Neural progenitor cell (in vitro differentiated cells): ENCODE measurements at regions not wholly inside any gene's neighbourhood (a gene's known extent, or its start where the extent isn't known, plus 50 kb on each side); places are given as distances from the start of the nearest gene placed in this dataset.

ENCODE experiments used
- DNase-seq: peaks from one replicate; pipeline ENCODE4 v3.0.0-alpha.2; 2016; ENCODE audit warnings: low spot score
- H2AFZ ChIP-seq: fragments of 200-600 bp; sonication (generic); replicated peaks from 2 replicates; pipeline ENCODE4 v1.6.1; 2016; ENCODE audit warnings: antibody characterized with exemption
- H3F3A ChIP-seq: fragments of 200-600 bp; sonication (generic); 2 replicates; pipeline ENCODE4 v1.6.1; 2016; ENCODE audit warnings: antibody characterized with exemption, low read depth
- H3K27ac ChIP-seq: fragments of 200-600 bp; sonication (generic); 2 replicates; pipeline ENCODE4 v1.5.1; 2016; ENCODE audit warnings: mild to moderate bottlenecking
- H3K27me3 ChIP-seq: fragments of 200-600 bp; sonication (generic); 2 replicates; pipeline ENCODE4 v1.6.1; 2016; ENCODE audit warnings: mild to moderate bottlenecking, moderate library complexity
- H3K36me3 ChIP-seq: fragments of 200-600 bp; sonication (generic); 2 replicates; pipeline ENCODE4 v1.5.1; 2016
- H3K4me1 ChIP-seq: fragments of 200-600 bp; sonication (generic); 2 replicates; pipeline ENCODE4 v1.6.1; 2016; ENCODE audit warnings: mixed run types
- H3K4me2 ChIP-seq: fragments of 200-600 bp; sonication (generic); 2 replicates; pipeline ENCODE4 v1.6.1; 2016
- H3K4me3 ChIP-seq: fragments of 200-600 bp; sonication (generic); 2 replicates; pipeline ENCODE4 v1.5.1; 2016
- H3K79me2 ChIP-seq: fragments of 200-600 bp; sonication (generic); 2 replicates; pipeline ENCODE4 v1.6.1; 2016; ENCODE audit warnings: low read depth
- H3K9ac ChIP-seq: fragments of 200-600 bp; sonication (generic); 2 replicates; pipeline ENCODE4 v1.6.1; 2016
- H3K9me3 ChIP-seq: fragments of 200-600 bp; sonication (generic); 2 replicates; pipeline ENCODE4 v1.5.1; 2016; ENCODE audit warnings: low read depth
- H4K20me1 ChIP-seq: fragments of 200-600 bp; sonication (generic); 2 replicates; pipeline ENCODE4 v1.6.1; 2016; ENCODE audit warnings: low read depth
- H3K27ac Mint-ChIP-seq: 3 replicates; pipeline ENCODE4 v1.8.0; 2021; ENCODE audit warnings: mixed read lengths
- H3K27me3 Mint-ChIP-seq: 2 replicates; pipeline ENCODE4 v1.8.0; 2022; ENCODE audit warnings: low read depth, mild to moderate bottlenecking, inconsistent platforms, moderate library complexity, mixed read lengths; ENCODE audit not compliant: insufficient read depth
- H3K36me3 Mint-ChIP-seq: 3 replicates; pipeline ENCODE4 v1.8.0; 2021; ENCODE audit warnings: mixed read lengths
- H3K4me1 Mint-ChIP-seq: 3 replicates; pipeline ENCODE4 v1.8.0; 2021; ENCODE audit warnings: mixed read lengths
- H3K4me3 Mint-ChIP-seq: 3 replicates; pipeline ENCODE4 v1.8.0; 2021; ENCODE audit warnings: mild to moderate bottlenecking, moderate library complexity, mixed read lengths
- H3K9me3 Mint-ChIP-seq: 3 replicates; pipeline ENCODE4 v1.8.0; 2020; ENCODE audit warnings: mixed read lengths
- EZH2 ChIP-seq: fragments of 200-600 bp; sonication (generic); IDR thresholded peaks from 2 replicates; pipeline ENCODE4 v1.6.1; 2017; ENCODE audit warnings: antibody characterized with exemption, mild to moderate bottlenecking, moderate library complexity
- EZH2phosphoT487 ChIP-seq: fragments of 200-600 bp; sonication (generic); IDR thresholded peaks from 2 replicates; pipeline ENCODE4 v1.6.1; 2017; ENCODE audit warnings: antibody characterized with exemption
- TF ChIP-seq, protein P1 (sequence below): fragments of 200-600 bp; sonication (generic); IDR thresholded peaks from 2 replicates; pipeline ENCODE4 v1.5.1; 2017; ENCODE audit warnings: antibody characterized with exemption, mild to moderate bottlenecking

- Histone ChIP-seq H3K4me1 (no peaks in the 10 kb centered on the region), H4K20me1 (no peaks in the 10 kb centered on the region), H3K27me3 (no peaks in the 10 kb centered on the region), H3K9ac (no peak overlapping the region), H3K36me3 (no peaks in the 10 kb centered on the region), H3K27ac (no peak overlapping the region), H3K4me2 (no peak overlapping the region), H3K79me2 (no peaks in the 10 kb centered on the region), H3K4me3 (no peak overlapping the region), H3F3A (no peaks in the 10 kb centered on the region), H2AFZ (no peak overlapping the region), H3K9me3 (no peaks in the 10 kb centered on the region)
- no peaks in the 10 kb centered on the region for H3K27me3 Mint-ChIP-seq
- DNase-seq = no peak
- H3K4me1 Mint-ChIP-seq = no peaks in the 10 kb centered on the region
- TF ChIP-seq, protein P1, sequence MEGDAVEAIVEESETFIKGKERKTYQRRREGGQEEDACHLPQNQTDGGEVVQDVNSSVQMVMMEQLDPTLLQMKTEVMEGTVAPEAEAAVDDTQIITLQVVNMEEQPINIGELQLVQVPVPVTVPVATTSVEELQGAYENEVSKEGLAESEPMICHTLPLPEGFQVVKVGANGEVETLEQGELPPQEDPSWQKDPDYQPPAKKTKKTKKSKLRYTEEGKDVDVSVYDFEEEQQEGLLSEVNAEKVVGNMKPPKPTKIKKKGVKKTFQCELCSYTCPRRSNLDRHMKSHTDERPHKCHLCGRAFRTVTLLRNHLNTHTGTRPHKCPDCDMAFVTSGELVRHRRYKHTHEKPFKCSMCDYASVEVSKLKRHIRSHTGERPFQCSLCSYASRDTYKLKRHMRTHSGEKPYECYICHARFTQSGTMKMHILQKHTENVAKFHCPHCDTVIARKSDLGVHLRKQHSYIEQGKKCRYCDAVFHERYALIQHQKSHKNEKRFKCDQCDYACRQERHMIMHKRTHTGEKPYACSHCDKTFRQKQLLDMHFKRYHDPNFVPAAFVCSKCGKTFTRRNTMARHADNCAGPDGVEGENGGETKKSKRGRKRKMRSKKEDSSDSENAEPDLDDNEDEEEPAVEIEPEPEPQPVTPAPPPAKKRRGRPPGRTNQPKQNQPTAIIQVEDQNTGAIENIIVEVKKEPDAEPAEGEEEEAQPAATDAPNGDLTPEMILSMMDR = no peak
- TF ChIP-seq EZH2 (no peak), EZH2phosphoT487 (no peak)
- no peaks in the 10 kb centered on the region for H3K9me3 Mint-ChIP-seq
- no peak overlapping the region for H3K27ac Mint-ChIP-seq
- no peak overlapping the region for H3K4me3 Mint-ChIP-seq
- H3K36me3 Mint-ChIP-seq = no peaks in the 10 kb centered on the region
Measured at GRCh38 chr2:18898271-18898670, 308.9 kb upstream of the NT5C1B start.

DNA sequence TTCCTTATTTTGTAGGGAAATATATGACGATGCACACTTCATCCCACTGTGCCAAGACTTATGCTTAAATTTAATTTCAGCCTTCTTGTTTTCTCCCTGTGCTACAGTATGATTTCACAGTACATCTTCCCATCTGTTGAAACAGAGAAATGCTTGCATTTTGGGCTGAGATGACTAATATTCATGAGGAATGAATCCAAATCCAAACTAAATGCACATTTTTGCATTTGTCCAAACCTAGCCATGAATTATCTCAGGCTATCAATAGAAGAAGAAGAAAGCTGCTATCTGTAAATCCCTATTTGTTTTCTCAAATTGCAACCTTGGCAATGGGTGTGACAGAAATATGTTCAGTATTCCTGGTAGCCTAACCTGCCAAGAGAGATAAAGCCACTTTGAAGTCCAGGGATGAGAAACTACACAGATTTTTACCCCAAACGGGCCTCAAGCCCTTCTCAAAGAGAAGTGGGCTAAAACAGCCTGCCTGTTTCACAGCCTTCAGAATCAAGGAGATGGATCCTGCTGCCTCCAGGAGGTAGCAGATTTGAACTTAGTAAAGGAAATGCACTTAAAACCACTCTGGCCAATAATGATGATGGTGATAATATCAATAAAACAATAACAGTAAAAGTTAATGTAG is 306.9 kb upstream of the NT5C1B start:
- Histone ChIP-seq H3K27ac (no peak overlapping the region), H3K4me1 (no peaks in the 10 kb centered on the region), H4K20me1 (no peaks in the 10 kb centered on the region), H3K27me3 (no peaks in the 10 kb centered on the region), H3K4me3 (no peak overlapping the region), H2AFZ (no peak overlapping the region), H3K9ac (no peak overlapping the region), H3F3A (no peaks in the 10 kb centered on the region), H3K79me2 (no peaks in the 10 kb centered on the region), H3K9me3 (no peaks in the 10 kb centered on the region), H3K4me2 (no peak overlapping the region), H3K36me3 (no peaks in the 10 kb centered on the region)
- no peak overlapping the region for H3K27ac Mint-ChIP-seq
- no peaks in the 10 kb centered on the region for H3K27me3 Mint-ChIP-seq
- H3K9me3 Mint-ChIP-seq = no peaks in the 10 kb centered on the region
- TF ChIP-seq, protein P1 = no peak
- TF ChIP-seq EZH2 = no peak
- no peaks in the 10 kb centered on the region for H3K36me3 Mint-ChIP-seq
- no peak overlapping the region for H3K4me3 Mint-ChIP-seq
- H3K4me1 Mint-ChIP-seq = no peaks in the 10 kb centered on the region
- DNase-seq = no peak

GRCh38 chr2:18891600-18892345 is 302.4 kb upstream of the NT5C1B start:
- no peaks in the 10 kb centered on the region for H4K20me1 ChIP-seq
- no peaks in the 10 kb centered on the region for H3K36me3 ChIP-seq
- Mint-ChIP-seq H3K9me3 (peaks cover 2% of the 10 kb centered on the region), H3K27ac (no peak overlapping the region), H3K4me3 (no peak overlapping the region), H3K36me3 (no peaks in the 10 kb centered on the region), H3K4me1 (no peaks in the 10 kb centered on the region), H3K27me3 (no peaks in the 10 kb centered on the region)
- H3K27ac ChIP-seq = no peak overlapping the region
- no peaks in the 10 kb centered on the region for H3K27me3 ChIP-seq
- no peak overlapping the region for H3K9ac ChIP-seq
- H3K4me2 ChIP-seq = no peak overlapping the region
- TF ChIP-seq, protein P1 = no peak
- TF ChIP-seq EZH2 (no peak), EZH2phosphoT487 (no peak)
- H2AFZ ChIP-seq = no peak overlapping the region
- H3K4me3 ChIP-seq = no peak overlapping the region
- no peak for DNase-seq
- H3F3A ChIP-seq = no peaks in the 10 kb centered on the region
- H3K9me3 ChIP-seq = no peaks in the 10 kb centered on the region
- no peaks in the 10 kb centered on the region for H3K4me1 ChIP-seq
- no peaks in the 10 kb centered on the region for H3K79me2 ChIP-seq
